ENCODE measurements at regions not wholly inside any gene's neighbourhood (a gene's known extent, or its start where the extent isn't known, plus 50 kb on each side); places are given as distances from the start of the nearest gene placed in this dataset.
"Not testable (repeated sequence)": the region's sequence is repeated elsewhere in the genome, so short reads cannot be mapped to it uniquely, and the experiment has no call there.

- no peak for DNase-seq (ENCODE audit: low read depth in 2 of 2, low spot score in 1 of 2)
Observed at GRCh38 chrX:45614853-45615252, 414.2 kb upstream of the DIPK2B start.

GRCh38 chrX:45602151-45602550 lies 401.5 kb upstream of the DIPK2B start:
- DNase-seq (ENCODE audit: low read depth in 2 of 2, low spot score in 1 of 2), result no peak

- DNase-seq (ENCODE audit: low read depth in 2 of 2, low spot score in 1 of 2), result no peak
Observed at GRCh38 chrX:45601052-45601451, 400.4 kb upstream of the DIPK2B start.

GRCh38 chrX:45598861-45599260 lies 398.2 kb upstream of the DIPK2B start:
- no peak for DNase-seq (ENCODE audit: low read depth in 2 of 2, low spot score in 1 of 2)

- no peak for DNase-seq (ENCODE audit: low read depth in 2 of 2, low spot score in 1 of 2)
Observed at GRCh38 chrX:45596188-45596808, 395.6 kb upstream of the DIPK2B start.

GRCh38 chrX:45592101-45592500 lies 391.4 kb upstream of the DIPK2B start:
- DNase-seq (ENCODE audit: low read depth in 2 of 2, low spot score in 1 of 2), result no peak

GRCh38 chrX:45591650-45592049 lies 391.0 kb upstream of the DIPK2B start:
- no peak for DNase-seq (ENCODE audit: low read depth in 2 of 2, low spot score in 1 of 2)

- DNase-seq (ENCODE audit: low read depth in 2 of 2, low spot score in 1 of 2), result no peak
Observed at GRCh38 chrX:45584717-45585116, 384.0 kb upstream of the DIPK2B start.

GRCh38 chrX:45577361-45577760 lies 376.7 kb upstream of the DIPK2B start:
- no peak for DNase-seq (ENCODE audit: low read depth in 2 of 2, low spot score in 1 of 2)

GRCh38 chrX:45571453-45571852 lies 370.8 kb upstream of the DIPK2B start:
- DNase-seq (ENCODE audit: low read depth in 2 of 2, low spot score in 1 of 2), result no peak

GRCh38 chrX:45566456-45566855 lies 365.8 kb upstream of the DIPK2B start:
- DNase-seq (ENCODE audit: low read depth in 2 of 2, low spot score in 1 of 2), result no peak

GRCh38 chrX:45557387-45557786 lies 356.7 kb upstream of the DIPK2B start:
- no peak for DNase-seq (ENCODE audit: low read depth in 2 of 2, low spot score in 1 of 2)

- no peak for DNase-seq (ENCODE audit: low read depth in 2 of 2, low spot score in 1 of 2)
Observed at GRCh38 chrX:45554736-45555135, 354.1 kb upstream of the DIPK2B start.

GRCh38 chrX:45553417-45553816 lies 352.7 kb upstream of the DIPK2B start:
- DNase-seq (ENCODE audit: low read depth in 2 of 2, low spot score in 1 of 2), result no peak

- not testable (repeated sequence) for DNase-seq (ENCODE audit: low read depth in 2 of 2, low spot score in 1 of 2)
Observed at GRCh38 chrX:45546697-45547096, 346.0 kb upstream of the DIPK2B start.

- no peak for DNase-seq (ENCODE audit: low read depth in 2 of 2, low spot score in 1 of 2)
Observed at GRCh38 chrX:45540181-45540580, 339.5 kb upstream of the DIPK2B start.

- DNase-seq (ENCODE audit: low read depth in 2 of 2, low spot score in 1 of 2), result no peak
Observed at GRCh38 chrX:45537936-45538335, 337.3 kb upstream of the DIPK2B start.

- no peak for DNase-seq (ENCODE audit: low read depth in 2 of 2, low spot score in 1 of 2)
Observed at GRCh38 chrX:45527834-45528233, 327.2 kb upstream of the DIPK2B start.

GRCh38 chrX:45524805-45525204 lies 324.1 kb upstream of the DIPK2B start:
- DNase-seq (ENCODE audit: low read depth in 2 of 2, low spot score in 1 of 2), result no peak

- DNase-seq (ENCODE audit: low read depth in 2 of 2, low spot score in 1 of 2), result no peak
Observed at GRCh38 chrX:45524296-45524695, 323.6 kb upstream of the DIPK2B start.

GRCh38 chrX:45518552-45518951 lies 317.9 kb upstream of the DIPK2B start:
- no peak for DNase-seq (ENCODE audit: low read depth in 2 of 2, low spot score in 1 of 2)

- no peak for DNase-seq (ENCODE audit: low read depth in 2 of 2, low spot score in 1 of 2)
Observed at GRCh38 chrX:45517090-45517973, 316.7 kb upstream of the DIPK2B start.
